HCT116 (cell line): ENCODE measurements at regions not wholly inside any gene's neighbourhood (a gene's known extent, or its start where the extent isn't known, plus 50 kb on each side); places are given as distances from the start of the nearest gene placed in this dataset.

Experiments
- ATAC-seq: fragments of 200-7000 bp; cut with Tn5 transposase; 2 replicates; pipeline ENCODE4 v1.9.1; 2020; ENCODE audit warnings: mild to moderate bottlenecking, moderate library complexity
- BruUV-seq: library from RNA; stranded (reverse); fragments of 400-500 nt; replicated peaks from 2 replicates; lab custom pipeline; 2021; lab: Mats Ljungman, UMichigan
- CTCF ChIA-PET: fragments of 300-600 bp; sonication (Branson Sonifier 250); formaldehyde crosslinking; loops from one replicate; lab custom pipeline; 2021; ENCODE audit warnings: antibody characterized with exemption; lab: Charles Lee
- POLR2A ChIA-PET: fragments of 300-600, 350-600 bp; sonication (Branson Sonifier 250); formaldehyde crosslinking; loops from one replicate; lab custom pipeline; 2021; ENCODE audit warnings: antibody characterized with exemption; lab: Charles Lee
- RAD21 ChIA-PET, 2 experiments: fragments of 300-600 bp; sonication (Branson Sonifier 250); formaldehyde crosslinking; loops; one replicate each; lab custom pipeline; 2023; ENCODE audit warnings: low total read pairs in 2 of 2; ENCODE audit not compliant: uncharacterized antibody in 2 of 2, unreplicated experiment in 2 of 2, low non-redundant PET in 1 of 2; lab: Charles Lee
- DNase-seq: peaks from one replicate; pipeline ENCODE4 v3.0.0-alpha.2; 2010; ENCODE audit warnings: low read depth, low spot score
- H2AFZ ChIP-seq: fragments of 200-600 bp; shearing (Covaris generic), sonication (generic); 2 replicates; pipeline ENCODE4 v1.6.1; 2017; ENCODE audit warnings: low read depth, mixed run types, mixed read lengths, antibody characterized with exemption, low read length; ENCODE audit not compliant: poor library complexity, severe bottlenecking
- H3K27ac ChIP-seq: 2 replicates; pipeline ENCODE4 v1.5.1; 2012; ENCODE audit warnings: low read depth, low read length
- H3K27me3 ChIP-seq: fragments of 200-600 bp; sonication (generic); 2 replicates; pipeline ENCODE4 v1.6.1; 2016; ENCODE audit warnings: mixed run types, low read length, mixed read lengths; ENCODE audit not compliant: insufficient read depth
- H3K36me3 ChIP-seq, 2 experiments: fragments of 200-500 bp in 1 of 2; fragments of 200-600 bp in 1 of 2; sonication (Bioruptor generic) in 1 of 2; sonication (generic) in 1 of 2; 2 replicates each; pipeline versions ENCODE4 v1.5.1 to v1.6.1; 2014 to 2016; ENCODE audit warnings: low read length in 2 of 2, inconsistent platforms in 1 of 2, mixed read lengths in 1 of 2, mixed run types in 1 of 2; ENCODE audit not compliant: insufficient read depth in 2 of 2, control insufficient read depth in 1 of 2
- H3K4me1 ChIP-seq, 2 experiments: fragments of 200-600 bp in 1 of 2; sonication (generic) in 1 of 2; 2 replicates each; pipeline versions ENCODE4 v1.5.1 to v1.6.1; 2012 to 2017; ENCODE audit warnings: low read length in 2 of 2, inconsistent platforms in 1 of 2, mild to moderate bottlenecking in 1 of 2, mixed read lengths in 1 of 2, mixed run types in 1 of 2, moderate library complexity in 1 of 2; ENCODE audit not compliant: insufficient read depth in 2 of 2, control insufficient read depth in 1 of 2
- H3K4me2 ChIP-seq: fragments of 200-600 bp; sonication (generic); 2 replicates; pipeline ENCODE4 v1.6.1; 2017; ENCODE audit warnings: mixed run types, low read length, mixed read lengths
- H3K4me3 ChIP-seq, 2 experiments: fragments of 200-600 bp in 1 of 2; sonication (generic) in 1 of 2; replicated peaks in 1 of 2; 2 replicates each; pipeline ENCODE4 v1.5.1; 2011 to 2016; ENCODE audit warnings: low read length in 2 of 2, control low read depth in 1 of 2, low read depth in 1 of 2, mild to moderate bottlenecking in 1 of 2, mixed read lengths in 1 of 2, mixed run types in 1 of 2
- H3K79me2 ChIP-seq: fragments of 200-600 bp; sonication (generic); 2 replicates; pipeline ENCODE4 v1.6.1; 2017; ENCODE audit warnings: mild to moderate bottlenecking, mixed run types, low read length, moderate library complexity, mixed read lengths; ENCODE audit not compliant: insufficient read depth
- H3K9ac ChIP-seq: fragments of 200-600 bp; sonication (generic); 2 replicates; pipeline ENCODE4 v1.6.1; 2016; ENCODE audit warnings: low read length, mixed read lengths
- H3K9me2 ChIP-seq: fragments of 200-600 bp; sonication (generic), shearing (Covaris generic); 2 replicates; pipeline ENCODE4 v1.6.1; 2017; ENCODE audit warnings: mixed run types, mild to moderate bottlenecking, moderate library complexity; ENCODE audit not compliant: insufficient read depth
- H3K9me3 ChIP-seq, 2 experiments: fragments of 200-500 bp in 1 of 2; fragments of 200-600 bp in 1 of 2; sonication (Bioruptor generic) in 1 of 2; sonication (generic) in 1 of 2; 2 replicates each; pipeline ENCODE4 v1.6.1; 2014 to 2017; ENCODE audit warnings: low read length in 2 of 2, mixed read lengths in 2 of 2, inconsistent platforms in 1 of 2, low read depth in 1 of 2, mild to moderate bottlenecking in 1 of 2, mixed run types in 1 of 2, moderate library complexity in 1 of 2; ENCODE audit not compliant: control insufficient read depth in 1 of 2, insufficient read depth in 1 of 2
- H4K20me1 ChIP-seq: fragments of 200-600 bp; sonication (generic), shearing (Covaris generic); 2 replicates; pipeline ENCODE4 v1.6.1; 2017; ENCODE audit warnings: mixed run types, mild to moderate bottlenecking, moderate library complexity; ENCODE audit not compliant: insufficient read depth
- CTCF ChIP-seq, 3 experiments: fragments of 200-600 bp in 1 of 3; sonication (generic) in 1 of 3; IDR thresholded peaks in 2 of 3; conservative IDR thresholded peaks in 1 of 3; 2 replicates each; pipeline ENCODE4 v1.5.1; 2012 to 2017; ENCODE audit warnings: low read depth in 2 of 3, low read length in 2 of 3, antibody characterized with exemption in 1 of 3, borderline replicate concordance in 1 of 3, control low read depth in 1 of 3, mild to moderate bottlenecking in 1 of 3, mixed read lengths in 1 of 3, mixed run types in 1 of 3, moderate library complexity in 1 of 3; ENCODE audit not compliant: insufficient read depth in 1 of 3
- ELF1 ChIP-seq: IDR thresholded peaks from 2 replicates; pipeline ENCODE4 v1.6.1; 2012; ENCODE audit warnings: low read depth, borderline replicate concordance
- EZH2 ChIP-seq: fragments of 200-600 bp; sonication (generic); IDR thresholded peaks from 2 replicates; pipeline ENCODE4 v1.6.1; 2017; ENCODE audit warnings: antibody characterized with exemption, mixed run types
- EZH2phosphoT487 ChIP-seq: fragments of 200-600 bp; IDR thresholded peaks from 2 replicates; pipeline ENCODE4 v1.6.1; 2018; ENCODE audit warnings: antibody characterized with exemption, borderline replicate concordance
- JUND ChIP-seq: IDR thresholded peaks from 2 replicates; pipeline ENCODE4 v1.6.1; 2012
- MAX ChIP-seq: IDR thresholded peaks from 2 replicates; pipeline ENCODE4 v1.6.1; 2012
- POLR2A ChIP-seq: IDR thresholded peaks from 2 replicates; pipeline ENCODE4 v1.7.0; 2011; ENCODE audit warnings: borderline replicate concordance; ENCODE audit not compliant: insufficient read depth, insufficient read length; ENCODE audit errors: extremely low read depth
- RAD21 ChIP-seq: IDR thresholded peaks from 2 replicates; pipeline ENCODE4 v1.6.1; 2012; ENCODE audit warnings: low read depth, mild to moderate bottlenecking
- REST ChIP-seq: IDR thresholded peaks from 2 replicates; pipeline ENCODE4 v1.6.1; 2012; ENCODE audit warnings: low read depth
- intact Hi-C: fragments of 100-400 bp; cut with micrococcal nuclease; formaldehyde crosslinking; loops from 2 replicates; pipeline ENCODE4 v1.10.0; 2022

GRCh38 chr10:4191894-4192293 lies 406.9 kb upstream of the KLF6 start:
- H3K4me3 ChIP-seq = no peak overlapping the region
- no peaks in the 10 kb centered on the region for H4K20me1 ChIP-seq
- no peak for TF ChIP-seq CTCF (IDR thresholded peaks at IDR 0.05 in 2 of 3, conservative IDR thresholded peaks at IDR 0.05 in 1 of 3; ENCODE audit: borderline replicate concordance in 1 of 3, insufficient read depth in 1 of 3, low read depth in 2 of 3, low read length in 2 of 3)
- TF ChIP-seq JUND = no peak
- no peak for TF ChIP-seq RAD21
- no peak for TF ChIP-seq ELF1
- no peak for TF ChIP-seq EZH2
- no peak for TF ChIP-seq POLR2A
- no peak for TF ChIP-seq REST
- TF ChIP-seq EZH2phosphoT487 = no peak
- TF ChIP-seq MAX = no peak
- no peaks in the 10 kb centered on the region for H3K9me3 ChIP-seq
- H3K36me3 ChIP-seq = no peaks in the 10 kb centered on the region
- H3K27me3 ChIP-seq = no peaks in the 10 kb centered on the region
- peaks cover 0 to 7% of the 10 kb centered on the region in 2 experiments; a peak in 1 of 4 replicates for H3K4me1 ChIP-seq
- H3K9me2 ChIP-seq = no peaks in the 10 kb centered on the region
- H3K4me2 ChIP-seq = no peak overlapping the region
- no peak overlapping the region for H2AFZ ChIP-seq
- H3K79me2 ChIP-seq = no peaks in the 10 kb centered on the region
- no peak overlapping the region for H3K9ac ChIP-seq
- intact Hi-C loops = no loop called here
- ATAC-seq (no peak), DNase-seq (no peak)
- CTCF ChIA-PET = no interaction called here
- POLR2A ChIA-PET = no interaction called here
- no peak overlapping the region for H3K27ac ChIP-seq
- RAD21 ChIA-PET = no interaction called here
- no TSS peak for BruUV-seq
